ENCODE measurements at regions not wholly inside any gene's neighbourhood (a gene's known extent, or its start where the extent isn't known, plus 50 kb on each side); places are given as distances from the start of the nearest gene placed in this dataset.

DNA sequence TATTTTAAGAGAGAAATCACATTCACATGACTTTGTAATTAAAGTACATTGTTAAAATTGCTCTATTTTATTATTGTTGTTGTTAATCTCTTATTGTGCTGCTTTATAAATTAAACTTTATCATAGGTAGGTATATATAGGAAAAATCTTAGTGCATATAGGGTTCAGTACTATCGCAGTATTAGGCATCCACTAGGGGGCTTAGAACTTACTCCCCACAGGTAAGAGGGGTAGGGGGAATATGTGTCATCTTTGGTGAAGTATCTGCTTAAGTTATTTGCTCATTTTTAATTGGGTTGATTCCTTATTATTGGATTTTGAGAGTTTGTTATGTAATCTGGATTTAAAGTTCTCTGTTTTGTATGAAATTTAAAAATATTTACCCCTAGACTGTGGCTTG, 385.2 kb downstream of the DUSP10 start:
- Histone ChIP-seq H3K27me3 (ENCODE audit: insufficient read depth, low read depth, severe bottlenecking) (no peaks in the 10 kb centered on the region), H3K36me3 (no peaks in the 10 kb centered on the region), H3K4me3 (ENCODE audit: low read depth, low read length) (no peak overlapping the region), H3K27ac (no peak overlapping the region), H3K9me3 (ENCODE audit: severe bottlenecking) (no peaks in the 10 kb centered on the region)
- no peak for DNase-seq
- TF ChIP-seq, protein P1, sequence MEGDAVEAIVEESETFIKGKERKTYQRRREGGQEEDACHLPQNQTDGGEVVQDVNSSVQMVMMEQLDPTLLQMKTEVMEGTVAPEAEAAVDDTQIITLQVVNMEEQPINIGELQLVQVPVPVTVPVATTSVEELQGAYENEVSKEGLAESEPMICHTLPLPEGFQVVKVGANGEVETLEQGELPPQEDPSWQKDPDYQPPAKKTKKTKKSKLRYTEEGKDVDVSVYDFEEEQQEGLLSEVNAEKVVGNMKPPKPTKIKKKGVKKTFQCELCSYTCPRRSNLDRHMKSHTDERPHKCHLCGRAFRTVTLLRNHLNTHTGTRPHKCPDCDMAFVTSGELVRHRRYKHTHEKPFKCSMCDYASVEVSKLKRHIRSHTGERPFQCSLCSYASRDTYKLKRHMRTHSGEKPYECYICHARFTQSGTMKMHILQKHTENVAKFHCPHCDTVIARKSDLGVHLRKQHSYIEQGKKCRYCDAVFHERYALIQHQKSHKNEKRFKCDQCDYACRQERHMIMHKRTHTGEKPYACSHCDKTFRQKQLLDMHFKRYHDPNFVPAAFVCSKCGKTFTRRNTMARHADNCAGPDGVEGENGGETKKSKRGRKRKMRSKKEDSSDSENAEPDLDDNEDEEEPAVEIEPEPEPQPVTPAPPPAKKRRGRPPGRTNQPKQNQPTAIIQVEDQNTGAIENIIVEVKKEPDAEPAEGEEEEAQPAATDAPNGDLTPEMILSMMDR (IDR thresholded peaks at IDR 0.05; ENCODE audit: low read depth, low read length): no peak

DNA sequence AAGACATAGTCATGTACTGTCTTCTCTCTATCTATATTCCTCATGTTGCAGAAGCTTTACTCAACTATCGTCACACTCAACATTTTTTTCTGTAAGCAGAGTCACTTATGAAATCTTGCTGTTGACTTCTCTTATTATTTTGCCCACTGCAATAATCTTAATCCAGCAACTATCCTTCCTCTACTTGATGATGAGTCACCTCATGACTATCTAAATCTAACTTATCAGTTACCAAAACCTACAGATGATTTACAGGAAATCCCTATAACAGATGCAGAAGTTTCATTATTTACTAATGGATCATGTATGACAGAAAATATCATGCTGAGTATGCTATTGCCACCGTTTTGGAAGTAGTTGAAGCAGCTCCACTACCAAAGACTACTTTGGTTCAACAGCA, 378.9 kb downstream of the DUSP10 start:
- H3K27ac ChIP-seq: no peak overlapping the region

DNA sequence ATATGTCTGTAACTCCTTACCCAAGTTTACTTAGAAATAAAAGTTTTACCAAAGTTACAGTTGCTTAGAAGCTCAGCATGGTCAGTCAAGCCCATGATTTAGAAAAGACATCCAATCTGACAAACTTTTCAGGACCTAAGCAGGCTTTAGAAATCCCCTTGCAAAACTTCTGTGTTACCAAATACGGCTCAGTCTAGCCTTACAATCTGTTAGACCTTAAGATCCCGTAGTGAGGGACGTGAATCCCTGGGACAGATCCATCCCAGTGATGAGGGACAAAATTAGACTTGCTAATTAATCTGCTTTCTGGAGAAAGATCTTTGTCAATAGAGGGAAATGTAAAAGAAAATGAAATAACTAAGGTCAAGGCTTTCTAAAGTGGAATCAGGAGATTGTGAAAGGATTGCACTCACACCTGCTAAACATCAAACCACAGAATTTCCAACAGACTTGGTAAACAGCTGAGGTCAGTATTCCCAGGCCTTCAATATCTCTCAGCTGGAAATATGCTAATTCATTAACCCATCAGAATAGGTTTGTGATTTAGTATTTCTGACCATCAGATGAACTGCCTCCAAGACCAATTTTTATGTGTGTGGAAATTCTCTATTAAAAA, 375.3 kb downstream of the DUSP10 start:
- TF ChIP-seq, protein P1 (IDR thresholded peaks at IDR 0.05; ENCODE audit: low read depth, low read length): no peak
- H3K4me3 ChIP-seq (ENCODE audit: low read depth, low read length): no peak overlapping the region
- H3K36me3 ChIP-seq: no peaks in the 10 kb centered on the region
- H3K9me3 ChIP-seq (ENCODE audit: severe bottlenecking): no peaks in the 10 kb centered on the region
- DNase-seq: no peak
- no peak overlapping the region for H3K27ac ChIP-seq
- H3K27me3 ChIP-seq (ENCODE audit: insufficient read depth, low read depth, severe bottlenecking): no peaks in the 10 kb centered on the region

More for the DNA sequence above, 378.9 kb downstream of the DUSP10 start:
- H3K9me3 ChIP-seq (ENCODE audit: severe bottlenecking): no peaks in the 10 kb centered on the region
- H3K4me3 ChIP-seq (ENCODE audit: low read depth, low read length): no peak overlapping the region
- DNase-seq: no peak
- TF ChIP-seq, protein P1 (IDR thresholded peaks at IDR 0.05; ENCODE audit: low read depth, low read length): no peak
- no peaks in the 10 kb centered on the region for H3K27me3 ChIP-seq (ENCODE audit: insufficient read depth, low read depth, severe bottlenecking)
- no peaks in the 10 kb centered on the region for H3K36me3 ChIP-seq

DNA sequence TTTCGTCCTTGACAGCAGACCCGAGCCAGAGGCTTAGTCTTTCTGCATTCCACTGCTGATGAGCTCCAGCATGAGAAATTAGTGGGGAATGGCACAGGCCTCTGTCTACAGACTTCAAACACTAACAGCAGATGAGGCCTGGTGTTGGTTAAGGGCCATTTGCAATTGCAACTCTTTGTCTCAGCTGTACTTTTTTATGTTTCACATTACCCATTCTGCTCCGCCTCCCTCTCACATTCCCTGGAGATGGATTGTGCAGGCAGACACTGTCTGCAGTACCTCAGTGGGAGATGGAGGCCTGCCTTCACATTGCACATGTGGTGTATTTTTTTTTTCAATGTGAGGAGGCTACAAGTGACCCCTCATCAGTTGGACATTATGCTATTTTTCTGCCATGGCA, 370.2 kb downstream of the DUSP10 start:
- H3K4me3 ChIP-seq (ENCODE audit: low read depth, low read length): no peak overlapping the region
- no peaks in the 10 kb centered on the region for H3K9me3 ChIP-seq (ENCODE audit: severe bottlenecking)
- no peak overlapping the region for H3K27ac ChIP-seq
- no peaks in the 10 kb centered on the region for H3K36me3 ChIP-seq
- H3K27me3 ChIP-seq (ENCODE audit: insufficient read depth, low read depth, severe bottlenecking): no peaks in the 10 kb centered on the region
- DNase-seq: no peak
- TF ChIP-seq, protein P1 (IDR thresholded peaks at IDR 0.05; ENCODE audit: low read depth, low read length): no peak

DNA sequence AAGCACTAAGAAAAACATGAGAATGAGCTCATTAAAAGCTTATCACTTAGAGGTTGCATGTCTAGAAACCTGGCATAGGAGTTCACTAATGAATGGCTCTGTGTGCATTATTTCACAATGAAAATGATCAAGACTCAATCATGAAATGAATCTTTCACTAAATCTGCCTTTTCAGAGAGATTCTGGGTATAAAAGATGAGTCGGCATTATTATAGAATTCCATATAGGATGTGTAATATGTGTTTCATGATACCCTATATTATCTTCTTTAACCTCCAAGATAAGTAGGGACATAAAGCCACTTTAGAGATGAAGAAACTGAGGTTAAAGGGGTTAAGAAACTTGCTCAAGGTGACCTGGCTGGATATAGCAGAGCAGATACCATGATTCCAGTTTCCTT, 368.1 kb downstream of the DUSP10 start:
- TF ChIP-seq, protein P1 (IDR thresholded peaks at IDR 0.05; ENCODE audit: low read depth, low read length): no peak
- no peak for DNase-seq
- no peak overlapping the region for H3K4me3 ChIP-seq (ENCODE audit: low read depth, low read length)
- no peaks in the 10 kb centered on the region for H3K27me3 ChIP-seq (ENCODE audit: insufficient read depth, low read depth, severe bottlenecking)
- H3K27ac ChIP-seq: no peak overlapping the region
- H3K36me3 ChIP-seq: no peaks in the 10 kb centered on the region
- H3K9me3 ChIP-seq (ENCODE audit: severe bottlenecking): no peaks in the 10 kb centered on the region

DNA sequence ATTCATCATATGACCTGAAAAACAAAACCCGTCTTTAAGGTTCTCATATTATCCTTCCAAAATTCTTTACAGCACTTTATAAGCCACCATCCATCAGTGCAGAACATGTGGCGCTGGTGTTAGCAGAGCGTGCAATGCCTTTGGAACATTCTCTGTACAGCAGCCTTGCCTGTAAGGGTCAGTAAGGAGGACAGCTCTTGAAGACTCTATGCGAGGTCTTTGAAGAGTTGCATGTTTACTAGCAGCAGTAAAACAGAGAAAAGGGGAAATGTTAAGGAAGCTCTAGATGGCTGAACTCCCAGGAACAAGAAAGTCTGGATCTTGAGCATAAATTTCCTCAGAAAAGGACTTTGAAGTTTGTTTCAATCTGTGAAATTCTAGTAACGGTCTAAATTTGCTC, 365.6 kb downstream of the DUSP10 start:
- TF ChIP-seq, protein P1 (IDR thresholded peaks at IDR 0.05; ENCODE audit: low read depth, low read length): no peak

More for the DNA sequence above, 365.6 kb downstream of the DUSP10 start:
- Histone ChIP-seq H3K27me3 (ENCODE audit: insufficient read depth, low read depth, severe bottlenecking) (no peaks in the 10 kb centered on the region), H3K36me3 (no peaks in the 10 kb centered on the region), H3K9me3 (ENCODE audit: severe bottlenecking) (no peaks in the 10 kb centered on the region), H3K27ac (no peak overlapping the region), H3K4me3 (ENCODE audit: low read depth, low read length) (no peak overlapping the region)
- DNase-seq: no peak
